ENCODE measurements at regions not wholly inside any gene's neighbourhood (a gene's known extent, or its start where the extent isn't known, plus 50 kb on each side); places are given as distances from the start of the nearest gene placed in this dataset.
A peak's percentile ranks its signal among the peaks of the same experiment; 100 is the strongest.
"Not testable (repeated sequence)": the region's sequence is repeated elsewhere in the genome, so short reads cannot be mapped to it uniquely, and the experiment has no call there.

DNA sequence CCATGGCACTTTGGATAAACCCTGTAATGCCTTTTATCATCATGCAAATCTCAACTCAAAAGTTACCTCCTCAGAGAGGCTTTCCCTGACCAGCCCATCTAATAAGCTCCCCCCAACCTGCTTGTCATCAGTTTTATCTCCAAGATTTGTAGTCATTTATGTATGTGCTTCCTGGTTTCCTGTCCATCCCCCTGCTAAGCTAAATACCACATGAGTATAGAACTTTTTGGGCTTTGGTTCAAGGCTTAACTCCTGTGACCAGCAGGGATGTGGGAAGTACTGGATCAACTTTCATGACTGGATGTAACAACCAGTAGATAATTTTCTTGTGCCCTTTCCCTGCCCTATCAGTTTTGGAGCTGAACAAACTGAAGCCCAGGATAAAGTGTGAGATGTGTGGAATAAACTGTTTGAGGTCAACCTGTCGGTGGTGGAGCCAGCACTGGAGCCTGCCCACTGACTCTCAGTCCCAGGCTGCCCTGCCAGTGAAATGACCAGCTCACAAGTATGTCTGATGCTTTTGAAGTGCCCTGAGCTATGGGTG, 148.6 kb downstream of the CYP26A1 start:
- DNase-seq: no peak

DNA sequence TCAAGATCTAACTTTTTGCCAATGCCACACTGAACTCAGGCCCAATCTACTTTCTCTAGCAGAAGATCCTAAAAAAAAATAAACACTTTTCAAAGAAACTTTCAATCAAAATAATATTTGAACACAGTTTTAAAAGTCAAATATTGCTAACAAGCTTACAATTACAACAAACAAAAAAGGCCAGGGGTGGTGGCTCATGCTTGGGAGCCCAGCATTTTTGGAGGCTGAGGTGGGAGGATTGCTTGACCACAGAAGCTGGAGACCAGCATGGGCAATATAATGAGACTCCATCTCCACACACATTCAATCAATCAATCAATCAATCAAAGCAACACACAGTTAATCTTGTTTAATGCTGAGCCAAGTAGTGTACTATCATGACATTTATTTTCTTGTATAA, 149.2 kb downstream of the CYP26A1 start:
- no peak for DNase-seq

DNA sequence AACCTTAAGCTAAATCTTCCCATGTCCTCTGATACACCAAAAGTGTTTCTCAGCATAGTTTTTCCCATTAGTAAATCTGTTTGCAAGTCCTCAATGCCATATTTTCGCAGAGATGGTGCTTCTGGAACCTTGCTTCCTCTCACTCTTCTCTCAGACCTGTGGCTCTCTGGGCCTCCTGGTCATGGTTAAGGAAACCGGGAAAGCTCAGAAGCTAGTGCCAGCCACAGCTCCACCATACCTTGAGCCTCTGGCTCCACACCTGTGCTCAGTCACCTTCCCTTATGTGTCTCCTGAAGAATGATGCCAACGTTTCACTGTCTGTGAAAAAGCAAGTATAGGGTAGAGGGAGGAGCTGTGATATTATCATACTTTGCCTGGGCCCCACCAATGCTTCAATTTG, 149.6 kb downstream of the CYP26A1 start:
- no peak for DNase-seq

DNA sequence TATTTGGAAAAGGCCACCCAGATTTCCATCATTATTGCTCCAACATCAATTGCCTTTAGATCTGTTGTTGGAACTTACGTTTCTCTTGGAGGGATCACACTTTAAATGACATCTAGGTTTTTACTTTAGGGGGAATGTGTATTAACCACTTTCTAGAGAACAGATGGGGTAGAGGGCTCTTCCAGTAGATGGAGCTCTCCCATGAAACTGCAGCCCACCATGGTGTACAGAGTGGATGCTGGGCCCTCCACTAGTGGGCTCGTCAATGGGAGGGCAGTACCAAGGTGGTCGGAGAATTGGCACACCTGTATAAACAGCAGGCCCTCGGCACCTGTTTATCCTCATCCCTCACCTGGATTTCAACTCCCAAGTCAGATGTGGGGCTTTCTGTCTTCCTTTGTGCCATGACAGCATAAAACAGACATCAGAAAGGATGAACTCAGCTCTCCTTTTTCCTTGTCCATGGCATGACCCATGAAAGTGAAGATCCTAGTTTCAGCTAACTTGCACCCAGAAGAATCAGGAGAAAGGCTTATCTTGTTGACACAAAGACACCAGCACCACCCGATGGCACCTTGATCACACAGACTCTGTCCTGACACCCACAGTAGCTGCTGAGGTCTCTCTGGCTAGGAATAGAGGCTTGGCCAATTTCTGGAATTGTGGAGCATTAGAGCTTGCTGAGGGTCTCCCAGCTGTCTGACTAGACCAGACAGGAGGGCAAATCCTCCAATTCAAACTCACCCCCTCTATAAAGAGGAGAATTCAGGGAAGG, 150.5 kb downstream of the CYP26A1 start:
- peak in 1 of 5 experiments; percentile 8 for DNase-seq

DNA sequence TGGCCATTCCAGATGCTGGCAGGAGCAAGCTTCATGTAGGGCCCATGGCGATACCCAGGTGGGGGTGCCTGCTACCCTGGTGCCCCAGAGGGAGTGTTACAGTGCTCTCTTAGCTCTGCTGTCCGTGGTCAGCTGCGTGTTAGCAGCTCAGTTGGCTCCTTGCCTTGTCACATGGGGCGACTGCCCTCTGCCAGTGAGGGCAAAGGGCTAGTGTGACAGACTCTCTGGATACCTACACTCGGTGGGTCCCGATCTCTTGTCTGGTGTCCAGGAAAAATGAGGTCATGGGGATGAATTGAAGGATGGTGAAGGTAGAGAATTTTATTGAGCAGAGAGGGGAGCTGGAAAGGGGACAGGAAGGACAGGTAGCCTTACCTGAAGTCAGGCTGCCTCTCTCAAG, 152.2 kb downstream of the CYP26A1 start:
- no peak for DNase-seq

DNA sequence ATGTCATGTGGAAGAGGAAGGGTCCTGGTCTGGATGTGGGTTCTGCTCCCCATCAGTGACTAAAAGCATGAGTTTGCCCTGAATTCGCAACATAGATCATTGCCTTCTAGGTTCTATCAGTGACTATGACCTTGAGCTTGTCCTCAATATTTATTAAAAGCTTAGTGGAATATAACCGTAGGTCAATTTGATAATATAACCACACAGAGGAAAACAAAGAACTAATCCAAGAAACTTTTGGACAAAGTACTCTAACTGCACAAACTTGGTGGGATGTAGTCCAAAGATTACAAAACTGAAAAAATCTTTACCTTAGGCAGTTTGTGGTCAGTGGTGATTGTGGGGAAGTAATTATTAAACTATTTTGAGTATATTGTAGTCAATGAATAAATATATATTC, 152.9 kb downstream of the CYP26A1 start:
- no peak for DNase-seq

DNA sequence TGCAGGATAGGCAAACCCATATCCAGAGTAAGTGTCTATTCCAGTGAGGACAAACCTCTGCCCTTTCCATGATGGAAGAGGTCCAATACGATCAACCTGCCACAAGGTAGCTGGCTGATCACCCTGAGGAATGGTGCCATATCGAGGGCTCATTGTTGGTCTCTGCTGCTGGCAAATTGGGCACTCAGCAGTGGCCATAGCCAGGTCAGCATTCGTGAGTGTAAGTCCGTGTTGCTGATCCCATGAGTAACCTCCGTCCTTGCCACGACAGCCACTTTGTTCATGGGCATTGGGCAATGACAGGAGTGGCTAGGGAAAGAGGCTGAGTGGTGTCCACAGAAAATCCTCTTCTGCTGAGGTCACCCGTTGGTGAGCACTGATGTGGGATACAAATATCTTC, 156.9 kb downstream of the CYP26A1 start:
- not testable (repeated sequence) for DNase-seq

DNA sequence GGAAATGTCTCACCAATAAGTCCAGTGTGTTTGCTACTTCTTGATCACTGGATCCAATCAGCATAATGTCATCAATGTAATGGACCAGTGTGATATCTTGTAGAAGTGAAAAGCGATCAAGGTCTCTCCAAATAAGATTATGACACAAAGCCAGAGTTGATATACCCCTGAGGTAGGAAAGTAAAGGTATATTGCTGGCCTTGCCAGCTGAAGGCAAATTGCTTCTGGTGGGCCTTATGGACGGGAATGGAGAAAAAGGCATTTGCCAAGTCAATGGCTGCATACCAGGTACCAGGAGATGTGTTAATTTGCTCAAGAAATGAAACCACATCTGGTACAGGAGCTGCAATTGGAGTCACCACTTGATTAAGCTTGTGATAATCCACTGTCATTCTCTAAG, 158.5 kb downstream of the CYP26A1 start:
- not testable (repeated sequence) for DNase-seq

DNA sequence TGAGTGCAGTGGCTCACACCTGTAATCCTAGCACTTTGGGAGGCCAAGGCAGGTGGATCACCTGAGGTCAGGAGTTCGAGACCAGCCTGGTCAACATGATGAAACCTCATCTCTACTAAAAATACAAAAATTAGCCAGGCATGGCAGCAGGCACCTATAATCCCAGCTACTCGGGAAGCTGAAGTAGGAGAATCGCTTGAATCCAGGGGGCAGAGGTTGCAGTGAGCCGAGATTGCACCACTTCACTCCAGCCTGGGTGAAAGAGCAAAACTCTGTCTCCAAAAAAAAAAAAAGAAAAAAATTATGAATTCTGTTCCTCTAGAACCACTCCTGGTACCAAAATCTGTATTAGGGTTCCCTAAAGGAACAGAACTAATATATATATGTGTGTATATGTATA, 161.2 kb downstream of the CYP26A1 start:
- not testable (repeated sequence) for DNase-seq

DNA sequence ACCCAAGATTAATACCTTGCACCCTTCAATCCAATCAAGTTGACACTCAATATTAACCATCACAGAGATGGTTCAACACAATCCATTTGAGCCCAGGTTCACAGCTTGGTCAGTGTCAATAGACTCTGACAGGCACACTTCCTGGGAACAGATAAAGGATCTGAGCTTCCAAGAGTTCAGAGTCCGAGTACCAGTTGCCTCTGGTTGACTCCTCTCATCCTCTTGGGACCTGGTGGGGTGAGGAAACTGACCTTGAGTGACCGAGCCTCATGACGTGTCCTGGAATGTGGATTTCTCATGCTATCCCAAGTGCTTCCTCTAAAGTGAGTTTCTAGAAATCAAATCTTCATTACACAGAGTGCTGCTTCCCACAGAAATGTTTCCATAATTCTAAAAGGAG, 162.0 kb downstream of the CYP26A1 start:
- DNase-seq: no peak

DNA sequence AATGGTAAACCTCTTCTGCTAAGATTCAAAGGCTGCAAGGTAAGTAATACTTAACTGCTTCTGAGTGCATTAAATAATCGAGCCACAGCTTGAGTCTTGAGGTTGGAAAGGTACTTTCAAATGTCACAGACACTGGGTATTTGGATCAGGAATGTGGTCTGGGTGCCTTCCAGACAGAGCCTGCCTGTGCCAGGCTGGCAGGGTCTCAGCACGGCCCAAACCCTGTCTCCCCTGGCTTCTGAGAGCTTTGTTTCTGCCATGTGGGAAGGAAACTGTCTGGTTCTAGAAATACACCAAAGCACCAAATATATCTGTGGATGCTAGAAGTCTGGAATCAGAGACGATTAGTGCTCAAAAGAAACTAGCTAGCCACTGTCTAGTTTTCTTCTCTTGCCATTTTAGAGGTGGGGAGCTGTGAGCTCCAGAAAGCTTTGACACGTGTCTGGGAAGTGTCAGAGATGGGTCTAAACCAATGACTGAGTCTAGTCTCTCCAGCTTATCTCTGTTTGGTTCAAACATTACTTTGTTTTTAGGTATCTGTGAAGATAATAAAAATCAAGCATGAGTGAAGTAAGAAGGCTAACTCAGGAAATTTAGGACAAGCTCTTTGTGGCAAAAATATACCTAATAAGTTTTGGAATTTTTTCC, 162.8 kb downstream of the CYP26A1 start:
- DNase-seq: no peak

DNA sequence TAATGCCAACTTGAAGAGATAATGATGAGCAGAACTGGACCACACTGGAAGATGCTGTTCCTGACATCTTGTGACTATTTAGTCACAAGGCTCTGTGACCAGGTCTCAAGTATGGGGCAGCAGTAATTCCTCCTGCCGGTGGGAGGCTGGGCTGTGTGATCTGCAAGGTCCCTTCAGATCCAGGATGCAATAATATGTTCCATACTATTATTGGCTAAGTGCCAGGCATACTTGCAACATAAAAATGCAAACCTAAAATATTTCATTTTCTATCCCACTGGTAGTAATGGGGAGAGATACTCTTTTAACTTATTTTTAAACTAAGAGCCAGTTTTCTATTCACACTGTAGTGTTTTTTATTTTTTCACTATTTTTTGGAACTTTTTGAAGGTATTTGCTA, 171.5 kb downstream of the CYP26A1 start:
- DNase-seq: no peak

DNA sequence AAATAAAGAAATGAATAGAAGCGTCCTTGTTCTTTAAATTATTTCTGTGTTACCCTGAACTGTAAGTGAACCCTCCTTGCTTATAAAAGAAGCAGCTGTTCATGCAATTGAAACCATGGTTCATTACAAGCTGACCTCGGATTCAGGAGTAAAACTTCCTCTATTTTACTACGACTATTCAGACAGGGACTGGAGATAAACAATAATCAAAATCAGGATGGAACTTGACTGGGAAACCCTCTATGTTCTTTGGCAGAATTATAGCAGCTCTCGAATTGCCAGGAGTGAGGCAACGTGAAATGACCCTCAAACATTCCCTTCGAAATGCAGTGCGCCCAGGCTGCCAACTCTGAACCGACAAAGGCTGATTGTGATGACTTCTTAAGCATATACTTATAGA, 172.1 kb downstream of the CYP26A1 start:
- DNase-seq: no peak

DNA sequence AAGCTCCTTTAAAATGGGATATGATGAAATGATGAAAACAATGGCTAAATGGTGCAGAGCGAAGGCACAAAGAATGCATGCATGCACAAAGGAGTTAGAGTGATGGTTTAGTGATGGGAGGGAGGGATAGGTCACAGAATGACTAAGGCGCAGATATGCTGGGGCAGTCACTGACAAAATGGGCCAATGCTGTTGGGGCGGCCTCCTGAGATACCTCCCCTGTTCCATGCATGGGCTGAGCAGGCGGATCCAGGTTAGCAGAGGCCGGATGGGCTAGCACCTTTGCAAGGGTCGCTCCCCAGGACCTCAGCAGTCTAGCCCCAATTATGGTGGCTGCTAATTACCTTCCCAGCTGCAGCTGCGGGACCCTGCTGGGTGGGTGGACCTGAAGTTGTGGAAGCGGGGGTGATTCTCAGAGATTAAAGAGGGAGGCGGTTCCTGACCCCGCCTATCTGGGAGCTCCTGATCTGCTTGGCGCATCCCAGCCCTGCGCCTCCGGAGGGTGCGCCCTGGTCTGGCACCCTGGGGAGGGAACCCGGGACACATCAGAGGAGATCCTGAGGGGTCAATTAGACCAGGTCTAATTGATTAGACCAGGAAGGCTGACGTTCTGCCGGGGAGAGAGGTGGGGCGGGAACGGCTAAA, 175.0 kb downstream of the CYP26A1 start:
- no peak for DNase-seq

DNA sequence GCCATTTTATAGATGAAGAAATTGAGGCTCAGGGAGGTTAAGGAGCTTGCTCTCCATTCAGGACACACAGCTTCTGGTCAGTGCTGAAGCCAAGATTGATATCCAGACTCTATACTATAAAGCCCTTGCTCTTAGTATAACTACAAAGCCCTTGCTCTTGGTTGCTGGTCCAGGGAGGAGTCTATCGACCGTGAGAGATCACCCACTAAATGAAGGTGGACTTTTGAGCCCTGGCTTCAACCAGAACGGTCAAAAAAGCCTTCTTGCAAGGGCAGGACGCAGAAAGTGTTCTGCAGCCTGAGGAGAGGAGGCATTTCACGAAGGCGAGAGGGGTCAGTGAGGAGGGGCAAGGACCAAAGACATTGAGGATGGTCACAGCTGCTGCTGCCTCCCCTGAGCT, 176.3 kb downstream of the CYP26A1 start:
- DNase-seq: no peak

DNA sequence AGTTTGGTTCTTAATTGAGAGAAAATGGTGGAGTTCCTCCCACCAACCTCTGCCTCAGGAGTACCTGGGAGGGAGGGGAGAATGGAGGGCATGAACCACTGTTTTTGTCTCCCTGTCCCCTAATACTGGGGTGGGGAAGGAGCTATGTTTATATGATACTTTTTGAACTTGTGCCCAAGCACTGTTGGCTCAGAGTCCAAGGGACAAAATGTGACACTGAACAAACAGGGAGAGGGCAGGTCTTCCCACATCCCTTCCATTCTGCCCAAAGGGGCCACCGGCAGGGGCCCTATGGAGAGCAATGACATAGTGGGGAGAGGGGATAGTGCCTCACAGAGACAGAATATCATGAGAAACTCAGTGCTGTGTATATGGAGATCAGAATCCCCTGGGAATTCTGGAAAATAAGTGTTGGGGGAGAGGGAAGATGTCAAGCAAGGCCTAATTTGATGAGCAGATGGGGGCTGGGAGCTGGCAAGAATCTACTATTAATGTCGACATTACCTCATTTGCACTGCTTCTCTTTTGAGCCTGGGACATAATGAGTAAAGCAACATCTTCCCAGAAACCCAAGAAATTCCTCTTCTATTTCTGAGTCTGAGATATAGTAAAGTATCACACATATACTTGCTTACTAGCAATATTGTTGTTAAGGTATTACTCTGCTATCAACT, 180.6 kb downstream of the CYP26A1 start:
- DNase-seq: no peak

DNA sequence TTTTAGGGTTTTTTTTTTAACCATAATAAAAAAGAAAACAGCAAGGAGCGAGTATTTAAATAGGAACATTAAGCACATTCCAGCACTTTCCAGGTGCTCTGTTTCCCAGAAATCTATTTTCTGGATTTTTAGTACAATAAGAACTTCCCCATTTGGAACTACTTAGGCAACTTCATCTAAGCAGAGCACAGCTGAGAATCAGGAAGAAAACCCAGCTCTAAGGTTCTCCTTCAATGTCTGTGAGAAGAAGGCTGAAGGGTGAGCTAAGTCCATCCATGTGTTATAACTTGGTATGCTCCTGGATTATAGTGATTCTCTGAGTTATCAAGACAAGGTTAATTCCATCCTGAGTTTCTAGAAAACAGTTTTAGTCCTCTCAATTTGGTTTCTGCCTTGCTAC, 181.9 kb downstream of the CYP26A1 start:
- no peak for DNase-seq
